K562 (cell line): ENCODE measurements at regions not wholly inside any gene's neighbourhood (a gene's known extent, or its start where the extent isn't known, plus 50 kb on each side); places are given as distances from the start of the nearest gene placed in this dataset.

Source experiments
- ATAC-seq: fragments of 200-7000 bp; cut with Tn5 transposase; 3 replicates; pipeline ENCODE4 v1.9.1; 2020; ENCODE audit warnings: moderate library complexity
- BruUV-seq: library from RNA; stranded (reverse); fragments of 400-500 nt; replicated peaks from 2 replicates; lab custom pipeline; 2021; lab: Mats Ljungman, UMichigan
- CTCF ChIA-PET: fragments of 300-600 bp; formaldehyde crosslinking; extraction: SDS; loops from one replicate; lab custom pipeline; 2021; ENCODE audit warnings: low intra/inter-chr PET ratio; lab: Yijun Ruan, JAX
- POLR2A ChIA-PET: fragments of 300-600, 350-650 bp; sonication (Branson Sonifier 250); formaldehyde crosslinking; extraction: SDS; loops from one replicate; lab custom pipeline; 2021; ENCODE audit warnings: antibody characterized with exemption, inconsistent platforms; lab: Yijun Ruan, JAX
- DNase-seq, 4 experiments: peaks; one replicate each; pipeline versions ENCODE4 v3.0.0 to v3.0.0-alpha.2; 2011 to 2018; ENCODE audit warnings: low spot score in 3 of 4, mixed read lengths in 3 of 4; ENCODE audit errors: extremely low read depth in 1 of 4
- FAIRE-seq: peaks from 2 replicates; lab custom pipeline; 2011; peaks lifted over from hg19 to GRCh38; lab: Jason Lieb, UNC
- H2AFZ ChIP-seq: 2 replicates; pipeline ENCODE4 v1.6.0; 2011; ENCODE audit warnings: low read depth, low read length, control low read depth, inconsistent platforms
- H3K27ac ChIP-seq: fragments of 200-600 bp; 3 replicates; pipeline ENCODE4 v1.8.0; 2011; ENCODE audit warnings: low read depth, mild to moderate bottlenecking, control low read depth, inconsistent platforms, low read length, moderate library complexity, mixed read lengths; ENCODE audit errors: extremely low read depth
- H3K27me3 ChIP-seq, 2 experiments: fragments of 300-600 bp in 1 of 2; 2 replicates in 1 of 2; 3 replicates in 1 of 2; pipeline versions ENCODE4 v1.6.0 to v1.8.0; 2011; ENCODE audit warnings: inconsistent platforms in 2 of 2, low read length in 2 of 2, mild to moderate bottlenecking in 1 of 2, mixed read lengths in 1 of 2, moderate library complexity in 1 of 2; ENCODE audit not compliant: control insufficient read depth in 2 of 2, insufficient read depth in 2 of 2
- H3K36me3 ChIP-seq: fragments of 300-600 bp; 3 replicates; pipeline ENCODE4 v1.8.0; 2011; ENCODE audit warnings: mild to moderate bottlenecking, low read length, inconsistent platforms; ENCODE audit not compliant: control insufficient read depth, insufficient read depth
- H3K4me1 ChIP-seq, 2 experiments: fragments of 200-600 bp in 1 of 2; replicated peaks in 1 of 2; 2 replicates in 1 of 2; 3 replicates in 1 of 2; pipeline versions ENCODE4 v1.5.1 to v1.8.0; 2011; ENCODE audit warnings: inconsistent platforms in 2 of 2, low read length in 2 of 2, mild to moderate bottlenecking in 1 of 2, mixed read lengths in 1 of 2, moderate library complexity in 1 of 2; ENCODE audit not compliant: control insufficient read depth in 2 of 2, insufficient read depth in 2 of 2
- H3K4me2 ChIP-seq: 2 replicates; pipeline ENCODE4 v1.6.1; 2011; ENCODE audit warnings: low read length, control low read depth, inconsistent platforms, mixed read lengths; ENCODE audit not compliant: insufficient read depth
- H3K4me3 ChIP-seq: fragments of 200-600 bp; sonication (generic), shearing (Covaris generic); 2 replicates; pipeline ENCODE4 v1.5.1; 2016; ENCODE audit warnings: control low read depth, inconsistent platforms
- H3K79me2 ChIP-seq: fragments of 200-600 bp; 3 replicates; pipeline ENCODE4 v1.8.0; 2011; ENCODE audit warnings: low read length, inconsistent platforms; ENCODE audit not compliant: control insufficient read depth, insufficient read depth
- H3K9ac ChIP-seq, 2 experiments: 2 replicates each; pipeline versions ENCODE4 v1.6.0 to v1.6.1; 2011; ENCODE audit warnings: low read depth in 2 of 2, low read length in 2 of 2, control low read depth in 1 of 2, inconsistent platforms in 1 of 2, mild to moderate bottlenecking in 1 of 2, mixed read lengths in 1 of 2; ENCODE audit not compliant: insufficient read depth in 1 of 2
- H3K9me1 ChIP-seq: one replicate; pipeline ENCODE4 v1.6.0; 2011; ENCODE audit warnings: inconsistent platforms, mild to moderate bottlenecking, low read length, moderate library complexity; ENCODE audit not compliant: control insufficient read depth, insufficient read depth
- H3K9me3 ChIP-seq: replicated peaks from 2 replicates; pipeline ENCODE4 v1.5.1; 2011; ENCODE audit warnings: low read depth, low read length, inconsistent platforms; ENCODE audit not compliant: control insufficient read depth, insufficient read depth
- H4K20me1 ChIP-seq: replicated peaks from 2 replicates; pipeline ENCODE4 v1.6.1; 2011; ENCODE audit warnings: low read length, inconsistent platforms, mixed read lengths; ENCODE audit not compliant: control insufficient read depth, insufficient read depth
- CBX2 ChIP-seq: fragments of 200-600 bp; sonication (generic); IDR thresholded peaks from one replicate; pipeline ENCODE4 v1.6.1; 2012; ENCODE audit warnings: mild to moderate bottlenecking, low read length, inconsistent platforms; ENCODE audit not compliant: insufficient read depth, poor library complexity, severe bottlenecking
- CREB1 ChIP-seq, 2 experiments: sonication (generic) in 1 of 2; formaldehyde crosslinking in 1 of 2; IDR thresholded peaks; 2 replicates each; pipeline versions ENCODE4 v1.6.1 to v1.8.0; 2012 to 2022; ENCODE audit warnings: inconsistent platforms in 1 of 2, mild to moderate bottlenecking in 1 of 2, missing genetic modification reagents in 1 of 2, moderate library complexity in 1 of 2
- EP400 ChIP-seq: fragments of 450-650 bp; IDR thresholded peaks from 2 replicates; pipeline ENCODE4 v1.6.1; 2017; ENCODE audit warnings: antibody characterized with exemption, mild to moderate bottlenecking, moderate library complexity
- FOXA3 ChIP-seq, 2 experiments: fragments of 450-650 bp in 1 of 2; sonication (generic) in 1 of 2; formaldehyde crosslinking; IDR thresholded peaks in 1 of 2; conservative IDR thresholded peaks in 1 of 2; 2 replicates each; pipeline versions ENCODE4 v1.4.0 to v1.8.0; 2020 to 2022; ENCODE audit warnings: mild to moderate bottlenecking in 2 of 2, missing genetic modification reagents in 1 of 2
- MLX ChIP-seq, 2 experiments: fragments of 450-650 bp in 1 of 2; sonication (generic) in 1 of 2; formaldehyde crosslinking; conservative IDR thresholded peaks; 2 replicates each; pipeline versions ENCODE4 v1.4.0 to v1.8.1; 2020 to 2022; ENCODE audit warnings: mild to moderate bottlenecking in 1 of 2, missing genetic modification reagents in 1 of 2
- PCBP2 ChIP-seq: fragments of 200-400 bp; formaldehyde crosslinking; IDR thresholded peaks from 2 replicates; pipeline ENCODE4 v1.6.1; 2018; ENCODE audit warnings: low read length, low read depth, mild to moderate bottlenecking, moderate library complexity; ENCODE audit not compliant: poor library complexity, severe bottlenecking
- PML ChIP-seq: IDR thresholded peaks from 2 replicates; pipeline ENCODE4 v1.6.1; 2012; ENCODE audit warnings: low read length, inconsistent platforms
- POLR2A ChIP-seq: fragments of 450-650 bp; conservative IDR thresholded peaks from 2 replicates; pipeline ENCODE4 v1.6.1; 2016
- PRDM10 ChIP-seq: fragments of 450-650 bp; IDR thresholded peaks from 2 replicates; pipeline ENCODE4 v1.6.1; 2018; ENCODE audit not compliant: partially characterized antibody
- RFX7 ChIP-seq: fragments of 250-450 bp; sonication (Bioruptor Pico); IDR thresholded peaks from 2 replicates; pipeline ENCODE4 v1.5.1; 2021; ENCODE audit warnings: mild to moderate bottlenecking
- SIRT6 ChIP-seq: IDR thresholded peaks from one replicate; pipeline ENCODE4 v1.6.1; 2012; ENCODE audit warnings: low read depth, mild to moderate bottlenecking, control low read depth, inconsistent platforms, low read length, moderate library complexity
- SNIP1 ChIP-seq: fragments of 450-650 bp; IDR thresholded peaks from 2 replicates; pipeline ENCODE4 v1.7.1; 2017; ENCODE audit warnings: low read depth, mild to moderate bottlenecking
- ZNF165 ChIP-seq: fragments of 250-450 bp; sonication (Bioruptor Pico); IDR thresholded peaks from 2 replicates; pipeline ENCODE4 v1.4.0; 2020; ENCODE audit warnings: borderline replicate concordance
- ZNF551 ChIP-seq: fragments of 250-450 bp; sonication (Bioruptor Pico); IDR thresholded peaks from 2 replicates; pipeline ENCODE4 v1.5.0; 2021; ENCODE audit warnings: mild to moderate bottlenecking, moderate library complexity
- WGBS: fragments of 100-300 bp; shearing (Covaris generic); methylation state at CpG from one replicate; pipeline ENCODE4 v1.1.6; 2016; ENCODE audit warnings: low coverage, mixed read lengths; ENCODE audit not compliant: insufficient coverage; ENCODE audit errors: missing lambda C conversion rate; 5-methylcytosine and 5-hydroxymethylcytosine counted together
- in situ Hi-C: fragments of 300-500 bp; cut with MboI; formaldehyde crosslinking; loops from 4 replicates; pipeline ENCODE4 v1.15.0; 2018; ENCODE audit warnings: inconsistent platforms, mixed read lengths
- intact Hi-C: fragments of 100-400 bp; cut with micrococcal nuclease; formaldehyde crosslinking; loops from 2 replicates; pipeline ENCODE4 v1.14.2; 2022
- TF ChIP-seq, protein P1 (sequence below), 3 experiments: fragments of 200-800 bp in 1 of 3; fragments of 250-450 bp in 1 of 3; fragments of 450-650 bp in 1 of 3; sonication (Bioruptor Pico) in 1 of 3; sonication (Bioruptor generic) in 1 of 3; formaldehyde crosslinking in 1 of 3; IDR thresholded peaks; 2 replicates each; pipeline versions ENCODE4 v1.6.1 to v1.8.0; 2016 to 2022; ENCODE audit warnings: mild to moderate bottlenecking in 2 of 3, missing genetic modification characterization in 2 of 3, missing compliant biosample characterization in 1 of 3, moderate library complexity in 1 of 3

GRCh38 chr22:47883757-47884156, 1121.3 kb downstream of the TBC1D22A start:
- no peaks in the 10 kb centered on the region for H3K36me3 ChIP-seq
- no peaks in the 10 kb centered on the region for H3K9me3 ChIP-seq
- H3K4me3 ChIP-seq, result no peak overlapping the region
- intact Hi-C loops (no loop called here), in situ Hi-C loops (no loop called here)
- POLR2A ChIA-PET, result no interaction called here
- DNase-seq (no peak), ATAC-seq (no peak), FAIRE-seq (no peak)
- no peaks in the 10 kb centered on the region for H4K20me1 ChIP-seq
- no peak overlapping the region for H3K27ac ChIP-seq
- H3K4me1 ChIP-seq, result no peaks in the 10 kb centered on the region
- H3K79me2 ChIP-seq, result no peaks in the 10 kb centered on the region
- H2AFZ ChIP-seq, result no peak overlapping the region
- no peaks in the 10 kb centered on the region for H3K9me1 ChIP-seq
- CTCF ChIA-PET, result no interaction called here
- no peak overlapping the region for H3K4me2 ChIP-seq
- BruUV-seq, result no TSS peak
- no peak overlapping the region for H3K9ac ChIP-seq
- 44% methylated on average over 6 of the region's 12 CpGs for WGBS
- H3K27me3 ChIP-seq, result no peaks in the 10 kb centered on the region
- no peak for TF ChIP-seq FOXA3 (CRISPR knock-in tag; conservative IDR thresholded peaks at IDR 0.05 in 1 of 2, IDR thresholded peaks at IDR 0.05 in 1 of 2)
- TF ChIP-seq CBX2, result no peak
- TF ChIP-seq SIRT6, result no peak
- no peak for TF ChIP-seq MLX (CRISPR knock-in tag; conservative IDR thresholded peaks at IDR 0.05)
- TF ChIP-seq PRDM10, result no peak
- no peak for TF ChIP-seq EP400
- TF ChIP-seq SNIP1, result no peak
- TF ChIP-seq, protein P1, sequence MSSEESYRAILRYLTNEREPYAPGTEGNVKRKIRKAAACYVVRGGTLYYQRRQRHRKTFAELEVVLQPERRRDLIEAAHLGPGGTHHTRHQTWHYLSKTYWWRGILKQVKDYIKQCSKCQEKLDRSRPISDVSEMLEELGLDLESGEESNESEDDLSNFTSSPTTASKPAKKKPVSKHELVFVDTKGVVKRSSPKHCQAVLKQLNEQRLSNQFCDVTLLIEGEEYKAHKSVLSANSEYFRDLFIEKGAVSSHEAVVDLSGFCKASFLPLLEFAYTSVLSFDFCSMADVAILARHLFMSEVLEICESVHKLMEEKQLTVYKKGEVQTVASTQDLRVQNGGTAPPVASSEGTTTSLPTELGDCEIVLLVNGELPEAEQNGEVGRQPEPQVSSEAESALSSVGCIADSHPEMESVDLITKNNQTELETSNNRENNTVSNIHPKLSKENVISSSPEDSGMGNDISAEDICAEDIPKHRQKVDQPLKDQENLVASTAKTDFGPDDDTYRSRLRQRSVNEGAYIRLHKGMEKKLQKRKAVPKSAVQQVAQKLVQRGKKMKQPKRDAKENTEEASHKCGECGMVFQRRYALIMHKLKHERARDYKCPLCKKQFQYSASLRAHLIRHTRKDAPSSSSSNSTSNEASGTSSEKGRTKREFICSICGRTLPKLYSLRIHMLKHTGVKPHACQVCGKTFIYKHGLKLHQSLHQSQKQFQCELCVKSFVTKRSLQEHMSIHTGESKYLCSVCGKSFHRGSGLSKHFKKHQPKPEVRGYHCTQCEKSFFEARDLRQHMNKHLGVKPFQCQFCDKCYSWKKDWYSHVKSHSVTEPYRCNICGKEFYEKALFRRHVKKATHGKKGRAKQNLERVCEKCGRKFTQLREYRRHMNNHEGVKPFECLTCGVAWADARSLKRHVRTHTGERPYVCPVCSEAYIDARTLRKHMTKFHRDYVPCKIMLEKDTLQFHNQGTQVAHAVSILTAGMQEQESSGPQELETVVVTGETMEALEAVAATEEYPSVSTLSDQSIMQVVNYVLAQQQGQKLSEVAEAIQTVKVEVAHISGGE (CRISPR knock-in tag; IDR thresholded peaks at IDR 0.05), result no peak
- TF ChIP-seq CREB1 (IDR thresholded peaks at IDR 0.05), result no peak
- TF ChIP-seq CREB1 (CRISPR knock-in tag; IDR thresholded peaks at IDR 0.05), result no peak
- no peak for TF ChIP-seq ZNF551 (CRISPR knock-in tag)
- TF ChIP-seq PML, result no peak
- TF ChIP-seq ZNF165 (CRISPR knock-in tag), result no peak
- no peak for TF ChIP-seq PCBP2
- TF ChIP-seq POLR2A, result no peak
- TF ChIP-seq RFX7 (CRISPR knock-in tag), result no peak
